SU-DHL-6 (cell line): ENCODE measurements at regions not wholly inside any gene's neighbourhood (a gene's known extent, or its start where the extent isn't known, plus 50 kb on each side); places are given as distances from the start of the nearest gene placed in this dataset.
"Not testable (repeated sequence)": the region's sequence is repeated elsewhere in the genome, so short reads cannot be mapped to it uniquely, and the experiment has no call there.

Source experiments
- H2AFZ ChIP-seq: fragments of 200-600 bp; sonication (generic); 2 replicates; pipeline ENCODE4 v1.6.1; 2014; ENCODE audit warnings: low read depth, mild to moderate bottlenecking, moderate library complexity, mixed read lengths, antibody characterized with exemption, low read length; ENCODE audit not compliant: severe bottlenecking
- H3F3A ChIP-seq: fragments of 200-600 bp; shearing (Covaris generic); 2 replicates; pipeline ENCODE4 v1.6.0; 2016; ENCODE audit warnings: antibody characterized with exemption, mild to moderate bottlenecking; ENCODE audit not compliant: insufficient read depth
- H3K27ac ChIP-seq: fragments of 200-600 bp; sonication (generic); 2 replicates; pipeline ENCODE4 v1.5.1; 2016; ENCODE audit warnings: low read depth, mild to moderate bottlenecking, low read length, moderate library complexity, mixed read lengths
- H3K27me3 ChIP-seq: fragments of 200-600 bp; sonication (generic), shearing (Covaris generic); 2 replicates; pipeline ENCODE4 v1.6.0; 2014; ENCODE audit warnings: mild to moderate bottlenecking, low read length
- H3K36me3 ChIP-seq: fragments of 200-600 bp; sonication (generic); 2 replicates; pipeline ENCODE4 v1.6.1; 2014; ENCODE audit warnings: mild to moderate bottlenecking, low read length, mixed read lengths
- H3K4me2 ChIP-seq: fragments of 300-600, 200-600 bp; shearing (Covaris generic), sonication (generic); 2 replicates; pipeline ENCODE4 v1.6.0; 2014; ENCODE audit warnings: low read length, low read depth, mild to moderate bottlenecking; ENCODE audit not compliant: poor library complexity, severe bottlenecking
- H3K4me3 ChIP-seq: fragments of 200-600 bp; sonication (generic); 2 replicates; pipeline ENCODE4 v1.5.1; 2014; ENCODE audit warnings: antibody characterized with exemption, low read length, mild to moderate bottlenecking, mixed read lengths; ENCODE audit not compliant: insufficient read depth, poor library complexity, severe bottlenecking
- H3K79me2 ChIP-seq: fragments of 200-600 bp; sonication (generic); 2 replicates; pipeline ENCODE4 v1.6.1; 2014; ENCODE audit warnings: mild to moderate bottlenecking, low read length, moderate library complexity; ENCODE audit not compliant: insufficient read depth
- H3K9ac ChIP-seq: fragments of 200-600 bp; sonication (generic); 2 replicates; pipeline ENCODE4 v1.7.0; 2014; ENCODE audit warnings: mild to moderate bottlenecking, low read length
- H3K9me2 ChIP-seq: fragments of 200-600 bp; sonication (generic); replicated peaks from 2 replicates; pipeline ENCODE4 v1.6.1; 2014; ENCODE audit warnings: low read length; ENCODE audit not compliant: insufficient read depth
- H3K9me3 ChIP-seq: fragments of 200-600 bp; sonication (generic); 2 replicates; pipeline ENCODE4 v1.6.1; 2014; ENCODE audit warnings: low read length, mixed read lengths; ENCODE audit not compliant: insufficient read depth
- H4K20me1 ChIP-seq: fragments of 200-600 bp; sonication (generic); 2 replicates; pipeline ENCODE4 v1.6.1; 2014; ENCODE audit warnings: low read depth, mild to moderate bottlenecking, antibody characterized with exemption, low read length, moderate library complexity, mixed read lengths
- CTCF ChIP-seq: fragments of 200-600 bp; sonication (generic); IDR thresholded peaks from one replicate; pipeline ENCODE4 v1.5.1; 2017; ENCODE audit warnings: antibody characterized with exemption, mild to moderate bottlenecking, low read length, moderate library complexity; ENCODE audit not compliant: insufficient read depth, poor library complexity, severe bottlenecking
- EZH2phosphoT487 ChIP-seq: fragments of 200-600 bp; sonication (generic), shearing (Covaris generic); conservative IDR thresholded peaks from 2 replicates; pipeline ENCODE4 v1.6.1; 2018; ENCODE audit warnings: mild to moderate bottlenecking, antibody characterized with exemption, low read length, moderate library complexity, mixed read lengths

- Histone ChIP-seq H3K27ac (no peak overlapping the region), H2AFZ (no peak overlapping the region), H3K9me2 (no peaks in the 10 kb centered on the region), H3K4me2 (no peak overlapping the region), H4K20me1 (no peaks in the 10 kb centered on the region), H3K79me2 (no peaks in the 10 kb centered on the region), H3K27me3 (no peaks in the 10 kb centered on the region), H3K9me3 (no peaks in the 10 kb centered on the region; the same call in 1 of the 2 replicates), H3K36me3 (no peaks in the 10 kb centered on the region), H3K9ac (no peak overlapping the region), H3F3A (no peaks in the 10 kb centered on the region), H3K4me3 (no peak overlapping the region)
- TF ChIP-seq EZH2phosphoT487 (no peak), CTCF (no peak)
Measured at GRCh38 chr5:42984307-42984706, 55.8 kb downstream of the ANXA2R start.

GRCh38 chr5:42982107-42982622 lies 58.0 kb downstream of the ANXA2R start:
- H3F3A ChIP-seq = no peaks in the 10 kb centered on the region
- TF ChIP-seq CTCF (no peak), EZH2phosphoT487 (no peak)
- no peak overlapping the region for H3K27ac ChIP-seq
- no peak overlapping the region for H3K4me2 ChIP-seq
- no peak overlapping the region for H3K4me3 ChIP-seq
- no peaks in the 10 kb centered on the region for H3K9me3 ChIP-seq
- no peaks in the 10 kb centered on the region; the same call in 1 of the 2 replicates for H3K27me3 ChIP-seq
- H3K9me2 ChIP-seq = no peaks in the 10 kb centered on the region
- H2AFZ ChIP-seq = no peak overlapping the region
- no peaks in the 10 kb centered on the region for H3K36me3 ChIP-seq
- H3K79me2 ChIP-seq = no peaks in the 10 kb centered on the region
- H3K9ac ChIP-seq = no peak overlapping the region
- no peaks in the 10 kb centered on the region for H4K20me1 ChIP-seq

GRCh38 chr5:42981417-42982106 lies 58.6 kb downstream of the ANXA2R start:
- H3K9ac ChIP-seq, H3K4me3 ChIP-seq, H3K36me3 ChIP-seq, H3K79me2 ChIP-seq, H3F3A ChIP-seq, H2AFZ ChIP-seq, H3K4me2 ChIP-seq, H3K27me3 ChIP-seq, H3K9me2 ChIP-seq, H4K20me1 ChIP-seq, H3K9me3 ChIP-seq, H3K27ac ChIP-seq: not testable (repeated sequence)

- not testable (repeated sequence) for H3K27me3 ChIP-seq, H3K9me2 ChIP-seq, H2AFZ ChIP-seq, H3K4me2 ChIP-seq, H3K4me3 ChIP-seq, H3F3A ChIP-seq, H4K20me1 ChIP-seq, H3K36me3 ChIP-seq, H3K9me3 ChIP-seq, H3K9ac ChIP-seq, H3K27ac ChIP-seq, H3K79me2 ChIP-seq
Measured at GRCh38 chr5:42981015-42981414, 59.1 kb downstream of the ANXA2R start.

GRCh38 chr5:42980391-42980790 lies 59.7 kb downstream of the ANXA2R start:
- H3K9me2 ChIP-seq, H3K4me2 ChIP-seq, H3K36me3 ChIP-seq, H2AFZ ChIP-seq, H3K27ac ChIP-seq, H3K4me3 ChIP-seq, H3K27me3 ChIP-seq, H4K20me1 ChIP-seq, H3K9me3 ChIP-seq, H3F3A ChIP-seq, H3K9ac ChIP-seq, H3K79me2 ChIP-seq: not testable (repeated sequence)

- not testable (repeated sequence) for H2AFZ ChIP-seq, H3K27me3 ChIP-seq, H4K20me1 ChIP-seq, H3K9me2 ChIP-seq, H3K4me2 ChIP-seq, H3F3A ChIP-seq, H3K4me3 ChIP-seq, H3K79me2 ChIP-seq, H3K27ac ChIP-seq, H3K9ac ChIP-seq, H3K36me3 ChIP-seq, H3K9me3 ChIP-seq
Measured at GRCh38 chr5:42979242-42979641, 60.9 kb downstream of the ANXA2R start.
